ENCODE measurements at regions not wholly inside any gene's neighbourhood (a gene's known extent, or its start where the extent isn't known, plus 50 kb on each side); places are given as distances from the start of the nearest gene placed in this dataset.

- Mint-ChIP-seq H3K27me3 (ENCODE audit: low read depth) (no peaks in the 10 kb centered on the region), H3K36me3 (ENCODE audit: low read depth) (no peaks in the 10 kb centered on the region), H3K9me3 (ENCODE audit: low read depth) (peaks cover 9% of the 10 kb centered on the region), H3K27ac (ENCODE audit: unreplicated experiment) (no peak overlapping the region), H3K4me3 (ENCODE audit: unreplicated experiment) (no peak overlapping the region), H3K4me1 (ENCODE audit: low read depth) (no peaks in the 10 kb centered on the region)
- no peak for DNase-seq (ENCODE audit: low spot score)
- TF ChIP-seq, protein P1, sequence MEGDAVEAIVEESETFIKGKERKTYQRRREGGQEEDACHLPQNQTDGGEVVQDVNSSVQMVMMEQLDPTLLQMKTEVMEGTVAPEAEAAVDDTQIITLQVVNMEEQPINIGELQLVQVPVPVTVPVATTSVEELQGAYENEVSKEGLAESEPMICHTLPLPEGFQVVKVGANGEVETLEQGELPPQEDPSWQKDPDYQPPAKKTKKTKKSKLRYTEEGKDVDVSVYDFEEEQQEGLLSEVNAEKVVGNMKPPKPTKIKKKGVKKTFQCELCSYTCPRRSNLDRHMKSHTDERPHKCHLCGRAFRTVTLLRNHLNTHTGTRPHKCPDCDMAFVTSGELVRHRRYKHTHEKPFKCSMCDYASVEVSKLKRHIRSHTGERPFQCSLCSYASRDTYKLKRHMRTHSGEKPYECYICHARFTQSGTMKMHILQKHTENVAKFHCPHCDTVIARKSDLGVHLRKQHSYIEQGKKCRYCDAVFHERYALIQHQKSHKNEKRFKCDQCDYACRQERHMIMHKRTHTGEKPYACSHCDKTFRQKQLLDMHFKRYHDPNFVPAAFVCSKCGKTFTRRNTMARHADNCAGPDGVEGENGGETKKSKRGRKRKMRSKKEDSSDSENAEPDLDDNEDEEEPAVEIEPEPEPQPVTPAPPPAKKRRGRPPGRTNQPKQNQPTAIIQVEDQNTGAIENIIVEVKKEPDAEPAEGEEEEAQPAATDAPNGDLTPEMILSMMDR (IDR thresholded peaks at IDR 0.05) = no peak
Observed at GRCh38 chr12:34379142-34379541, 356.8 kb downstream of the ALG10 start.

- Mint-ChIP-seq H3K4me3 (ENCODE audit: unreplicated experiment) (no peak overlapping the region), H3K27ac (ENCODE audit: unreplicated experiment) (no peak overlapping the region), H3K27me3 (ENCODE audit: low read depth) (no peaks in the 10 kb centered on the region), H3K36me3 (ENCODE audit: low read depth) (peaks cover 2% of the 10 kb centered on the region), H3K9me3 (ENCODE audit: low read depth) (peaks cover 10% of the 10 kb centered on the region), H3K4me1 (ENCODE audit: low read depth) (no peaks in the 10 kb centered on the region)
- TF ChIP-seq, protein P1 (IDR thresholded peaks at IDR 0.05) = no peak
- DNase-seq (ENCODE audit: low spot score) = no peak
Observed at GRCh38 chr12:34384693-34385092, 362.4 kb downstream of the ALG10 start.

DNA sequence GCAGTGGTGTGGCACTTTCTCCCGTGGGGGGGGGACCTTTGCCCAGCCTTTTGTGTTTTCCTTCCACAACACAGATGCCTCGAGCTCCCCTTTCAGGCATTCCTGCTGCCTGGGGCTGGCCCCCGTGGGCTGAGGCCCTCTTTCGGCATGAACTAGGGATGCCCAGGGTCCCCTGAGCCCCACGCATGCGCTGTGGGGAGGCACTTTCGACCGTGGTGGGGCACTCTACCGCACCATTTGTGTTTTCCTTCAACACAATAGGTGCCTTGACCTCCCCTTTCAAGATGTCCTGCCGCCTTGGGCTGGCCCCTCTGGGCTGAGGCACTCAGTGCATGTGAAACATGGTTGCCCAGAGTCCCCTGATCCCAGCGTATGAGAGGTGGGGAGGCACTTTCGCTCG, 363.7 kb downstream of the ALG10 start:
- TF ChIP-seq, protein P1 (IDR thresholded peaks at IDR 0.05) = no peak
- no peak for DNase-seq (ENCODE audit: low spot score)
- Mint-ChIP-seq H3K9me3 (ENCODE audit: low read depth) (peaks cover 10% of the 10 kb centered on the region), H3K4me3 (ENCODE audit: unreplicated experiment) (no peak overlapping the region), H3K4me1 (ENCODE audit: low read depth) (no peaks in the 10 kb centered on the region), H3K27ac (ENCODE audit: unreplicated experiment) (no peak overlapping the region), H3K27me3 (ENCODE audit: low read depth) (no peaks in the 10 kb centered on the region), H3K36me3 (ENCODE audit: low read depth) (peaks cover 2% of the 10 kb centered on the region)

- Mint-ChIP-seq H3K9me3 (ENCODE audit: low read depth) (peaks cover 10% of the 10 kb centered on the region), H3K27me3 (ENCODE audit: low read depth) (no peaks in the 10 kb centered on the region), H3K36me3 (ENCODE audit: low read depth) (peaks cover 2% of the 10 kb centered on the region), H3K27ac (ENCODE audit: unreplicated experiment) (no peak overlapping the region), H3K4me3 (ENCODE audit: unreplicated experiment) (no peak overlapping the region), H3K4me1 (ENCODE audit: low read depth) (no peaks in the 10 kb centered on the region)
- no peak for DNase-seq (ENCODE audit: low spot score)
- TF ChIP-seq, protein P1 (IDR thresholded peaks at IDR 0.05) = no peak
Observed at GRCh38 chr12:34386621-34387255, 364.4 kb downstream of the ALG10 start.

GRCh38 chr12:34387711-34388635, 365.7 kb downstream of the ALG10 start:
- peak; percentile 62 for DNase-seq (ENCODE audit: low spot score)
- H3K9me3 Mint-ChIP-seq (ENCODE audit: low read depth) = peaks cover 8% of the 10 kb centered on the region
- no peak overlapping the region for H3K27ac Mint-ChIP-seq (ENCODE audit: unreplicated experiment)
- H3K36me3 Mint-ChIP-seq (ENCODE audit: low read depth) = peaks cover 2% of the 10 kb centered on the region
- H3K4me1 Mint-ChIP-seq (ENCODE audit: low read depth) = no peaks in the 10 kb centered on the region
- TF ChIP-seq, protein P1 (IDR thresholded peaks at IDR 0.05) = no peak
- no peak overlapping the region for H3K4me3 Mint-ChIP-seq (ENCODE audit: unreplicated experiment)
- no peaks in the 10 kb centered on the region for H3K27me3 Mint-ChIP-seq (ENCODE audit: low read depth)

Data from chondrocyte (in vitro differentiated cells).